ENCODE measurements at regions not wholly inside any gene's neighbourhood (a gene's known extent, or its start where the extent isn't known, plus 50 kb on each side); places are given as distances from the start of the nearest gene placed in this dataset.
"Not testable (repeated sequence)": the region's sequence is repeated elsewhere in the genome, so short reads cannot be mapped to it uniquely, and the experiment has no call there.

DNA sequence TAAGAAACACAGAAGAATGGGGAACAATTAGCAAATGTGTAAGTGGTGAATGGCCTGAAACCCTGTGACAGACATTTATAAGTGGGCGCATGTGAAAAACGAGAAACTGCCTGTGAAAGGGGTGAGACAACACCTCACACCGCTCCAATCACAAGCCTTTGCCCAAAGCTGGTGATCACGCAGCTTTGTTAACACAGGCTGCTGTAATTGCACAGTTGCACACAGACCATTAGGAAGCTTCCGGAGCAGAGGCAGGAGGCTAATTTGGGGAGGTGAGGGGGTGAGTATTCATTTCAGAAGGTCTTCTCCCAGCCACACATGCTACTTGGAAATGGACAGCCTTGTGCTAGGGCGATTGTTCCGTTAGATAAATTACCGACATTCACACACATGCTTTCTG, 294.0 kb downstream of the MED10 start:
- Histone ChIP-seq H3K27me3 (ENCODE audit: control insufficient read depth in 1 of 2, insufficient read depth in 2 of 2, low read length in 2 of 2) (no peaks in the 10 kb centered on the region), H3K27ac (ENCODE audit: low read depth in 2 of 2, low read length in 1 of 2) (no peak overlapping the region), H3K9me3 (ENCODE audit: control insufficient read depth in 2 of 2, insufficient read depth in 1 of 2, low read depth in 1 of 2, low read length in 1 of 2) (no peaks in the 10 kb centered on the region), H3K36me3 (ENCODE audit: control insufficient read depth in 2 of 2, insufficient read depth in 2 of 2, low read length in 1 of 2) (no peaks in the 10 kb centered on the region), H3K4me1 (ENCODE audit: control insufficient read depth in 2 of 2, insufficient read depth in 2 of 2, low read length in 1 of 2) (no peaks in the 10 kb centered on the region), H3K4me3 (ENCODE audit: low read depth in 1 of 2, low read length in 2 of 2) (no peak overlapping the region)
- 68 to 87% methylated on average over 8 of the region's 8 CpGs for WGBS, 2 donors

DNA sequence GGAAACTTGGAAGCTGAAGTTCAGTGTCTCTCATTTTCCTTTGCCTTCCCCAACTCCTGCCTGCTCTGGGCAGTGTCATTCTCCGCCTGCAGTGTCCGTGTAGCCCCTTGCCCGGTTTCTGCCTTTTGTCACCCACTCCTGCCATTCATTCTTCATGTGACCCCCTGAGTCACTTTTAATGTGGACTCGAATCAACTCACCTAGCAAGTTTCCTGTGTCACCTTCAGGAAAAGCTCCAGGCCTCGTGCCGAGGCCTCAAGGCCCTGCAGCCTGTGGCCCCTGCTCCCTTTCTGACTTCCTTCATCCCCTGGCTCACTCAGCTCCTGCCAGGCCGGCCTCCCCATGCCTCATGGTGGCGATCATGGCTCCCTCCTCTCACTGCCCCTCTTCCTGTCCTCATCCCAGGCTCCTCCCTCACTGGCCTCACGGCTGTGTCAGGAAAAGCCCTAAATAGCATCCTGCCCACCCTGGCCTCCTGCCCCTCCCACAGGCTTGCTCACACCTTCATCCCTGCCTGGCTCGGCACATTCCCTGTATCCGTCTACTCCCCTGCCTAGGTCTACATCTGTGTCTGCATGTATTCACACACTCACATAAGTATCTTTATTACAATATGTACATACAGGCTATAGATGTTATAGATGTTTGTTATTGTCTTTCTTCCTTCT, 294.9 kb downstream of the MED10 start:
- Histone ChIP-seq H3K9me3 (ENCODE audit: control insufficient read depth in 2 of 2, insufficient read depth in 1 of 2, low read depth in 1 of 2, low read length in 1 of 2) (no peaks in the 10 kb centered on the region), H3K36me3 (ENCODE audit: control insufficient read depth in 2 of 2, insufficient read depth in 2 of 2, low read length in 1 of 2) (no peaks in the 10 kb centered on the region), H3K27ac (ENCODE audit: low read depth in 2 of 2, low read length in 1 of 2) (no peak overlapping the region), H3K27me3 (ENCODE audit: control insufficient read depth in 1 of 2, insufficient read depth in 2 of 2, low read length in 2 of 2) (no peaks in the 10 kb centered on the region), H3K4me1 (ENCODE audit: control insufficient read depth in 2 of 2, insufficient read depth in 2 of 2, low read length in 1 of 2) (no peaks in the 10 kb centered on the region), H3K4me3 (ENCODE audit: low read depth in 1 of 2, low read length in 2 of 2) (no peak overlapping the region)
- 63 to 70% methylated on average over 11 of the region's 11 CpGs for WGBS, 2 donors

- 62 to 66% methylated on average over 2 of the region's 2 CpGs for WGBS, 2 donors
- no peak overlapping the region for H3K4me3 ChIP-seq (ENCODE audit: low read depth in 1 of 2, low read length in 2 of 2)
- H3K9me3 ChIP-seq (ENCODE audit: control insufficient read depth in 2 of 2, insufficient read depth in 1 of 2, low read depth in 1 of 2, low read length in 1 of 2), result no peaks in the 10 kb centered on the region
These were observed 295.7 kb downstream of the MED10 start for GRCh38 chr5:6082685-6083084.

DNA sequence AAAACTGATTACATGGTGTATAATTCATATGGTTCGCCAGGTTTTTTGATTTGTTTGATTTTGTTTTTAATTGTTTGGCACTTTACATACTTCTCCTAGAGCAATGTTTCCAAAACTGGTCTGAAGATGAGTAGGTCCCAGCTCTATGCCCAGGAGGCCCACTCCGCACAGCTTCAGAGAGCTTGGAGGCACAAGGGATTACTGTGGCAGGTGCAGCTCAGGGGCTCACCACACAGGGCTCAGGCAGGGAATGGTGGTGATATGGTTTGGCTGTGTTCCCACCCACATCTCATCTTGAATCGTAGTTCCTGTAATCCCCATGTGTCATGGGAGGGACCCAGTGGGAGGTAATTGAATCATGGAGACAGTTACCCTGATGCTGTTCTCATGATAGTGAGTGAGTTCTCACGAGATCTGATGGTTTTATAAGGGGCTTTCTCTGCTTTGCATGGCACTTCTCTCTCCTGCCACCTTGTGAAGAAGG, 296.6 kb downstream of the MED10 start:
- Histone ChIP-seq H3K4me3 (ENCODE audit: low read depth in 1 of 2, low read length in 2 of 2) (no peak overlapping the region), H3K27ac (ENCODE audit: low read depth in 2 of 2, low read length in 1 of 2) (no peak overlapping the region), H3K9me3 (ENCODE audit: control insufficient read depth in 2 of 2, insufficient read depth in 1 of 2, low read depth in 1 of 2, low read length in 1 of 2) (no peaks in the 10 kb centered on the region), H3K36me3 (ENCODE audit: control insufficient read depth in 2 of 2, insufficient read depth in 2 of 2, low read length in 1 of 2) (no peaks in the 10 kb centered on the region), H3K27me3 (ENCODE audit: control insufficient read depth in 1 of 2, insufficient read depth in 2 of 2, low read length in 2 of 2) (no peaks in the 10 kb centered on the region), H3K4me1 (ENCODE audit: control insufficient read depth in 2 of 2, insufficient read depth in 2 of 2, low read length in 1 of 2) (no peaks in the 10 kb centered on the region)
- 77 to 78% methylated on average over 4 of the region's 4 CpGs for WGBS, 2 donors

More at GRCh38 chr5:6082685-6083084, 295.7 kb downstream of the MED10 start:
- H3K27me3 ChIP-seq (ENCODE audit: control insufficient read depth in 1 of 2, insufficient read depth in 2 of 2, low read length in 2 of 2), result no peaks in the 10 kb centered on the region
- no peaks in the 10 kb centered on the region for H3K36me3 ChIP-seq (ENCODE audit: control insufficient read depth in 2 of 2, insufficient read depth in 2 of 2, low read length in 1 of 2)
- H3K4me1 ChIP-seq (ENCODE audit: control insufficient read depth in 2 of 2, insufficient read depth in 2 of 2, low read length in 1 of 2), result no peaks in the 10 kb centered on the region
- no peak overlapping the region for H3K27ac ChIP-seq (ENCODE audit: low read depth in 2 of 2, low read length in 1 of 2)

DNA sequence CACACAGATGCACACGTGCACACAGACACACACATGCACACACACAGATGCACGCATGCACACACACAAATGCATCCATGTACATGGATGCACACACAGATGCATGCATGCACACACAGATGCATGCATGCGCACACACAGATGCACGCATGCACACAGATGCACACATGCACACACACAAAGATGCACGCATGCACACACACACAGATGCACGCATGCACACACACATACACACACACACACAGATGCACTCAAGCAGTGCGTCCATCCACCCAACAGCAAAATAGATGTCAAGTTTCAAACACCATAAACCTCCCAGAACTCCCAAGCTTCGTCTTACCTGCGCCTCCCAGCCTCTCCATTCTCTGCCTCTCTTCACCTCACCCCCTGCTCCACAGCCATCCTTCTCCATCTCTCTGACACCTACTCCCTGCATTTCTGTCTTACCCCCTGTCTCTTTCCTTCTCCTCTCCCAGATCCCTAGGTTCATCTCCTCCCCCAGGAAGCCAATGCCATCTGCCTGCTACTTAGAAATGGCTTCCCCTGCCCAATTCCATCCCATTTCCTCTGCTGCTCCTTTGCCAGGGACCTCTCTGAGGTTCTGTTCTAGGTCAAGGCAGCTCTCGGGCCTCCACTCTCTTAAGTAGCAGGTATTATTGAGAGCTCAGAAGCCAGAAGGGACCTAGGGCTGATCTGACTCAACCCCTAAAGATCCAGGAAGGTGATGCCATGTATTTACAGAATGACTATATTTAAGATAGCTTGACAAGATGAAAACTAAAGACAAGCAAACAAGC, 297.2 kb downstream of the MED10 start:
- Histone ChIP-seq H3K27me3 (ENCODE audit: control insufficient read depth in 1 of 2, insufficient read depth in 2 of 2, low read length in 2 of 2) (no peaks in the 10 kb centered on the region), H3K4me3 (ENCODE audit: low read depth in 1 of 2, low read length in 2 of 2) (no peak overlapping the region), H3K27ac (ENCODE audit: low read depth in 2 of 2, low read length in 1 of 2) (no peak overlapping the region), H3K36me3 (ENCODE audit: control insufficient read depth in 2 of 2, insufficient read depth in 2 of 2, low read length in 1 of 2) (no peaks in the 10 kb centered on the region), H3K9me3 (ENCODE audit: control insufficient read depth in 2 of 2, insufficient read depth in 1 of 2, low read depth in 1 of 2, low read length in 1 of 2) (no peaks in the 10 kb centered on the region), H3K4me1 (ENCODE audit: control insufficient read depth in 2 of 2, insufficient read depth in 2 of 2, low read length in 1 of 2) (no peaks in the 10 kb centered on the region)
- 92 to 93% methylated on average over 10 of the region's 10 CpGs for WGBS, 2 donors

DNA sequence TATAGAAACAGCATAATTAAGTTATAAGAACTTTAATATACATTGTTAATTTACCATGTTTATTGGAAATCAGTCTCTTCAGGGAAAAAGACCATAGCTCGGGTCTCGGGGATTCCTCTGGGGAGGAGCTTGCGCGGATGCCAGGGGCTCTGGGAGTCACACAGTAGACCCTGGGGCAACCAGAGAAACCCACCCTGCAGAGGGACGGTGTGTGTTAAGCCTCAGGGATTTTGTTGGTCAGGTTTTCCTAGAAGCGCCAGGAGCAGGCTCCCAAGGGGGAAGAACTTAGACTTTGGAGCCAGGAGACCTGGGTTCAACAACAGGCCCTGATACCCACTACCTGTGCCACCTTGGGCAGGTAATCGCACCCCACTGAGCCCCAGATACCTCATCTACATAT, 297.9 kb downstream of the MED10 start:
- Histone ChIP-seq H3K27ac (ENCODE audit: low read depth in 2 of 2, low read length in 1 of 2) (no peak overlapping the region), H3K9me3 (ENCODE audit: control insufficient read depth in 2 of 2, insufficient read depth in 1 of 2, low read depth in 1 of 2, low read length in 1 of 2) (no peaks in the 10 kb centered on the region), H3K4me3 (ENCODE audit: low read depth in 1 of 2, low read length in 2 of 2) (no peak overlapping the region), H3K36me3 (ENCODE audit: control insufficient read depth in 2 of 2, insufficient read depth in 2 of 2, low read length in 1 of 2) (no peaks in the 10 kb centered on the region), H3K27me3 (ENCODE audit: control insufficient read depth in 1 of 2, insufficient read depth in 2 of 2, low read length in 2 of 2) (no peaks in the 10 kb centered on the region), H3K4me1 (ENCODE audit: control insufficient read depth in 2 of 2, insufficient read depth in 2 of 2, low read length in 1 of 2) (no peaks in the 10 kb centered on the region)
- 87 to 90% methylated on average over 7 of the region's 7 CpGs for WGBS, 2 donors

DNA sequence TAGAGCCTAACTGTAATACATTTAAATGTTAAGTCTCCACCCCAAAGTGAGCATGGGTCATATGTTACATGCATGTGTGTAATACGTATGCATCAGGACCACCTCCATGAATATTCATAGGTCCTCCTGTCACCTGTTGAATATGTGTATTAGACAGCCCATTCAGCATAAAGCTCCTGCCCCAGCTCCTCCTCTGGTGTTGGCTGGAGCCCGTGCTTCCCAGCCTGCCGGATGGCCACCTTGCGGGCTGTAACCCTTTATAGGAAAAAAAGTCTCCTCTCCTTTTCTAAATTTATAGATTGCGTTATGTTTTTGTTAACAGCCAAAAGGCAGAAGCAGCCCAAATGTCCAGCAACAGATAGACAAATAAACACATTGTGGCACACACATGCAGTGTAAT, 299.5 kb downstream of the MED10 start:
- Histone ChIP-seq H3K4me3 (ENCODE audit: low read depth in 1 of 2, low read length in 2 of 2) (no peak overlapping the region), H3K27ac (ENCODE audit: low read depth in 2 of 2, low read length in 1 of 2) (no peak overlapping the region), H3K4me1 (ENCODE audit: control insufficient read depth in 2 of 2, insufficient read depth in 2 of 2, low read length in 1 of 2) (no peaks in the 10 kb centered on the region), H3K36me3 (ENCODE audit: control insufficient read depth in 2 of 2, insufficient read depth in 2 of 2, low read length in 1 of 2) (no peaks in the 10 kb centered on the region), H3K27me3 (ENCODE audit: control insufficient read depth in 1 of 2, insufficient read depth in 2 of 2, low read length in 2 of 2) (no peaks in the 10 kb centered on the region), H3K9me3 (ENCODE audit: control insufficient read depth in 2 of 2, insufficient read depth in 1 of 2, low read depth in 1 of 2, low read length in 1 of 2) (no peaks in the 10 kb centered on the region)
- WGBS, 2 donors, result 78 to 81% methylated on average over 5 of the region's 5 CpGs

DNA sequence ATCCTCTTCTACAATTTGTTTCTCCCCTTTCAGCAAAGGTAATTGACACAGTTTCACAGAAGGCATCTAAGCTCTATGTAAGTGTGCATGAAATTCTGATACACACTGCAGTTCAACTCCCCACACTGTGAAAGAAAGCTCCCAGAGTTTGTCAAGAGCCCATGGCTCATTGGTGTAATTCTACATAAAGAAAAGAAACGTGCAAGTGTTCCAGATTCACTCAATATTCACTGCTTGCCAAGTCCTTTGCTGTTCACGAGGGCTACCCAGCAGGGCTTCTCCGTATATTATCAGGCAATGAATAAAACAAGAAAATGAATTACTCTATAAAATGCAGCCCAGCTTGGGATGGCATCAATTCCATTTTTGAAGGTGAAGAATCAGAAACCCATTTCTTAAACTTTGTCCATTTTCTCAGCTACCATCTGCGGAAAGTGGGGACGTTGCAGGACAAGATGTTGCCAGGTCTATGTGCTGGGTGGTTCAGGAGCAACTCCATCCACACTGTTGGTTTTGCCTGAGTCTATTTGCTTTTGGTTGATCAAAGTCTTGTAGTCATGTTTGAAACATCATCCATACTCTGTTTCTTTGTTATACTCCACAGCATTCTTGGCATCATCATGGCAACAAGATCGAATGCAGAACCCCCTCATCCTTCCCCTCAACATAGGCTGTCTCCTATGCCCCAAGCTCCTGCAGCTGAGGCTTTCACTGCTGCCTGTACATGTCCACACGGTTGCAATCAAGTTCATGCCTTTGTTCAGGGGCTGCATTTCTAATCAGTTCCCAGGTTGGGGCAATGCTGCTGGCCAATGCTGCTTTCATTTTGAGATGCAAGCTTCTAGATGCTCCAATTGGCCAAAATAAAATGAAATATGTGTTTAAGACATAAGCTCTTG, 301.8 kb downstream of the MED10 start:
- Histone ChIP-seq H3K9me3 (ENCODE audit: control insufficient read depth in 2 of 2, insufficient read depth in 1 of 2, low read depth in 1 of 2, low read length in 1 of 2) (no peaks in the 10 kb centered on the region), H3K36me3 (ENCODE audit: control insufficient read depth in 2 of 2, insufficient read depth in 2 of 2, low read length in 1 of 2) (no peaks in the 10 kb centered on the region), H3K4me3 (ENCODE audit: low read depth in 1 of 2, low read length in 2 of 2) (no peak overlapping the region), H3K27ac (ENCODE audit: low read depth in 2 of 2, low read length in 1 of 2) (no peak overlapping the region), H3K4me1 (ENCODE audit: control insufficient read depth in 2 of 2, insufficient read depth in 2 of 2, low read length in 1 of 2) (no peaks in the 10 kb centered on the region), H3K27me3 (ENCODE audit: control insufficient read depth in 1 of 2, insufficient read depth in 2 of 2, low read length in 2 of 2) (no peaks in the 10 kb centered on the region)
- 67 to 70% methylated on average over 7 of the region's 7 CpGs for WGBS, 2 donors

- H3K9me3 ChIP-seq (ENCODE audit: control insufficient read depth in 2 of 2, insufficient read depth in 1 of 2, low read depth in 1 of 2, low read length in 1 of 2); H3K4me3 ChIP-seq (ENCODE audit: low read depth in 1 of 2, low read length in 2 of 2); H3K27me3 ChIP-seq (ENCODE audit: control insufficient read depth in 1 of 2, insufficient read depth in 2 of 2, low read length in 2 of 2); H3K27ac ChIP-seq (ENCODE audit: low read depth in 2 of 2, low read length in 1 of 2); H3K36me3 ChIP-seq (ENCODE audit: control insufficient read depth in 2 of 2, insufficient read depth in 2 of 2, low read length in 1 of 2); H3K4me1 ChIP-seq (ENCODE audit: control insufficient read depth in 2 of 2, insufficient read depth in 2 of 2, low read length in 1 of 2): not testable (repeated sequence)
- WGBS, 2 donors, result 84 to 86% methylated on average over 4 of the region's 4 CpGs
These were observed 305.9 kb downstream of the MED10 start for GRCh38 chr5:6072488-6072887.
